Stimulated activated naive B cell treated with anti-CD40 and anti-IgM and Interleukin-4, amounts not matched to agents 10 μg/mL and 1 μg/mL and 100 μg/mL, for 72 hours (primary cell): ENCODE measurements at regions not wholly inside any gene's neighbourhood (a gene's known extent, or its start where the extent isn't known, plus 50 kb on each side); places are given as distances from the start of the nearest gene placed in this dataset.
"Not testable (repeated sequence)": the region's sequence is repeated elsewhere in the genome, so short reads cannot be mapped to it uniquely, and the experiment has no call there.

Source experiments
- ATAC-seq, 2 donors: fragments of 150-1000 bp; cut with Tn5 transposase; replicated peaks; 2 replicates each; pipeline ENCODE4 v1.10.0; 2021; ENCODE audit warnings: moderate library complexity in 1 of 2
- DNase-seq: peaks from one replicate; pipeline ENCODE4 v3.0.0; 2021
- H3K27ac Mint-ChIP-seq: one replicate; pipeline ENCODE4 v1.8.0; 2022; ENCODE audit warnings: mild to moderate bottlenecking, mixed read lengths
- H3K27me3 Mint-ChIP-seq, 2 donors: one replicate each; pipeline ENCODE4 v1.8.0; 2022; ENCODE audit warnings: mixed read lengths in 2 of 2
- H3K36me3 Mint-ChIP-seq, 2 donors: one replicate each; pipeline ENCODE4 v1.8.0; 2022; ENCODE audit warnings: mixed read lengths in 2 of 2, mild to moderate bottlenecking in 1 of 2
- H3K4me1 Mint-ChIP-seq, 2 donors: one replicate each; pipeline ENCODE4 v1.8.0; 2022; ENCODE audit warnings: mixed read lengths in 2 of 2, mild to moderate bottlenecking in 1 of 2
- H3K4me3 Mint-ChIP-seq, 2 donors: one replicate each; pipeline ENCODE4 v1.8.0; 2022; ENCODE audit warnings: mild to moderate bottlenecking in 2 of 2, mixed read lengths in 2 of 2, moderate library complexity in 1 of 2
- H3K9me3 Mint-ChIP-seq, 2 donors: one replicate each; pipeline ENCODE4 v1.8.0; 2022; ENCODE audit warnings: mixed read lengths in 2 of 2, mild to moderate bottlenecking in 1 of 2

- Mint-ChIP-seq H3K4me1 (peaks cover 3 to 10% of the 10 kb centered on the region in 2 donors), H3K9me3 (peaks cover 7 to 9% of the 10 kb centered on the region in 2 donors), H3K27me3 (no peaks in the 10 kb centered on the region), H3K4me3 (no peak overlapping the region), H3K27ac (no peak overlapping the region), H3K36me3 (no peaks in the 10 kb centered on the region)
- DNase-seq (no peak), ATAC-seq (no peak)
These were observed 860.8 kb upstream of the ACVR2A start for GRCh38 chr2:146984014-146984413.

DNA sequence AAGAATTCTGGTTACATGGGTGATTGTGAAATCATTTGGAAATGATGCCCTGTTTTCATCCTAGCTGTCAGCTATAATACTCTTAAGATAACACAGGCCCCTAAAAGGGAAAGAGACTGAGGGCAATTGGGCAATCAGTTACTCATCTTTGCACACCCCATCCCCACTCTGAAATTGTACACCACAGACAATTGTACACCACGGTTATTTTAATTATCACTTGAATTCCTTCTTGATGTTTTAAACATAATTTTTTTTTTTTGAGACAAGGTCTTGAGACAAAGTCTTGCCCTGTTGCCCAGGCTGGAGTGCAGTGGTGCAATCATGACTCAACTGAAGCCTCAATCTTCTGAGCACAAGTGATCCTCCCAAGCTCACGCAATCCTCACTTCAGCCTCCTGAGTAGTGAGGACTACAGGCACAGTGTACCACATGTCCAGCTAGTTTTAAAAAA, 862.4 kb upstream of the ACVR2A start:
- no peak for ATAC-seq

GRCh38 chr2:146981921-146982320, 862.9 kb upstream of the ACVR2A start:
- ATAC-seq (no peak), DNase-seq (no peak)
- no peak overlapping the region for H3K27ac Mint-ChIP-seq
- no peaks in the 10 kb centered on the region for H3K36me3 Mint-ChIP-seq
- H3K9me3 Mint-ChIP-seq = peaks cover 8 to 9% of the 10 kb centered on the region in 2 donors
- no peaks in the 10 kb centered on the region for H3K27me3 Mint-ChIP-seq
- H3K4me3 Mint-ChIP-seq = no peak overlapping the region
- H3K4me1 Mint-ChIP-seq = peaks cover 3 to 10% of the 10 kb centered on the region in 2 donors

More for the DNA sequence above, 862.4 kb upstream of the ACVR2A start:
- no peaks in the 10 kb centered on the region for H3K27me3 Mint-ChIP-seq
- no peak overlapping the region for H3K27ac Mint-ChIP-seq
- peaks cover 8 to 9% of the 10 kb centered on the region in 2 donors for H3K9me3 Mint-ChIP-seq
- H3K4me1 Mint-ChIP-seq = peaks cover 3 to 10% of the 10 kb centered on the region in 2 donors
- DNase-seq = no peak
- no peaks in the 10 kb centered on the region for H3K36me3 Mint-ChIP-seq
- H3K4me3 Mint-ChIP-seq = no peak overlapping the region

DNA sequence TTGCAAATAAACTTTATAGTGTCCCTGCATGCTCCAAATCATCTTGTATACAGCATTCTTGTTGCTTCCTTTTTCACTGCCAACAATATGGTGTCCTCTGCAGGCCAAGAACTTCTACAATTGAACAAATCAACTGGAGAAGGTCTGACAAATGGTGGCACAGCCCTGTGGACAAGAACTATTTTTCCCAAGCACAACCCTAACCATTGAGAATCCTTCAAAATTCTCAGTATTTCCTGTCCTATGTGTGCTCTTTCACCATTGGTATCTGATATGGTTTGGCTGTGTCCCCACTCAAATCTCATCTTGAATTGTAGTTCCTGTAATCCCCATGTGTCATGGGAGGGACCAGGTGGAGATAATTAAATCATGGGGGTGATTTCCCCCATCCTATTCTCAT, 865.1 kb upstream of the ACVR2A start:
- no peak overlapping the region for H3K27ac Mint-ChIP-seq

GRCh38 chr2:146978577-146979555, 866.0 kb upstream of the ACVR2A start:
- Mint-ChIP-seq H3K9me3 (peaks cover 9 to 10% of the 10 kb centered on the region in 2 donors), H3K27ac (no peak overlapping the region), H3K36me3 (no peaks in the 10 kb centered on the region), H3K27me3 (no peaks in the 10 kb centered on the region), H3K4me1 (no peaks in the 10 kb centered on the region), H3K4me3 (no peak overlapping the region)
- no peak for DNase-seq
- no peak for ATAC-seq

More for the DNA sequence above, 865.1 kb upstream of the ACVR2A start:
- Mint-ChIP-seq H3K4me1 (no peaks in the 10 kb centered on the region), H3K36me3 (no peaks in the 10 kb centered on the region), H3K9me3 (peaks cover 9 to 10% of the 10 kb centered on the region in 2 donors), H3K27me3 (no peaks in the 10 kb centered on the region), H3K4me3 (no peak overlapping the region)
- DNase-seq = no peak
- no peak for ATAC-seq

GRCh38 chr2:146970981-146971380, 873.8 kb upstream of the ACVR2A start:
- not testable (repeated sequence) for H3K36me3 Mint-ChIP-seq, H3K4me1 Mint-ChIP-seq, H3K27me3 Mint-ChIP-seq, H3K4me3 Mint-ChIP-seq, DNase-seq, H3K27ac Mint-ChIP-seq, ATAC-seq
- H3K9me3 Mint-ChIP-seq = peaks cover 8 to 12% of the 10 kb centered on the region in 2 donors

DNA sequence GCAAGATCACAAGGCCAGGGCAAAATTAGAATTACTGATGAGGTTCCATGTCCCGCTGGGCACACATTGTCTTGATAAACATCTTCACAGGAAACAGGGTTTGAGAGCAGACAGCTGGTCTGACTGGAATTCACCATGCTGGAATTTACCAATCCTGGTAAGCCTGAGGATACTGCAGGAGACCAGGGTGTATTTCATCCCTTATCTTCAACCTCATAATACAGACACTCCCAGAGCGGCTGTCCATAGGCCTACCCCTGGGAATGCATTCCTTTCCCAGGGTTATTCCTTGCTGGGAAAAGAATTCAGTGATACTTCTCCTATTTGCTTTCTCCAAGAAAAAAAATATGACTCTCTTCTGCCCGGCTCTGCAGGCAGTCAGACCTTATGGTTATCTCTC, 875.1 kb upstream of the ACVR2A start:
- H3K4me3 Mint-ChIP-seq, ATAC-seq, H3K4me1 Mint-ChIP-seq, H3K36me3 Mint-ChIP-seq, H3K27me3 Mint-ChIP-seq, H3K27ac Mint-ChIP-seq, DNase-seq: not testable (repeated sequence)
- H3K9me3 Mint-ChIP-seq = peaks cover 8 to 11% of the 10 kb centered on the region in 2 donors

DNA sequence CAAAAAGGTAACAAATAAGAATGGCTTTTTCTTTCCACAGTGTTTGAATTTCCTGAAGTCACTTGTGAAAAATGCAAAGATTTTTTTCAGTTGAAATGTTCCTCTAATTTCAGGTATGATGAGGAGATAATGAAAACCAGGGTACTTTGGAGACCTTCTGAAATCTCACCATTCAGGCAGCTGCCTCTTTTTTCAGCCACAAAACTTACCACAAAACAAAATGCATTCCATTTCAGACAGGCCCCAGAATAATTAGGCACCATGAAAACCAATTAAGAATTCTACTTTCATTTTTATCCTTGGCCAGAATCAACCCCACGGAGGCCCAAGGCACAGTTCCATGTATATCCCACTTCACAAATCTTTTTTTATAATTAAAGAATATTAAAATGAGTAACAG, 880.3 kb upstream of the ACVR2A start:
- Mint-ChIP-seq H3K9me3 (peaks cover 4 to 7% of the 10 kb centered on the region in 2 donors), H3K4me3 (no peak overlapping the region), H3K4me1 (no peaks in the 10 kb centered on the region), H3K27ac (no peak overlapping the region), H3K27me3 (no peaks in the 10 kb centered on the region), H3K36me3 (no peaks in the 10 kb centered on the region)
- DNase-seq (no peak), ATAC-seq (no peak)

DNA sequence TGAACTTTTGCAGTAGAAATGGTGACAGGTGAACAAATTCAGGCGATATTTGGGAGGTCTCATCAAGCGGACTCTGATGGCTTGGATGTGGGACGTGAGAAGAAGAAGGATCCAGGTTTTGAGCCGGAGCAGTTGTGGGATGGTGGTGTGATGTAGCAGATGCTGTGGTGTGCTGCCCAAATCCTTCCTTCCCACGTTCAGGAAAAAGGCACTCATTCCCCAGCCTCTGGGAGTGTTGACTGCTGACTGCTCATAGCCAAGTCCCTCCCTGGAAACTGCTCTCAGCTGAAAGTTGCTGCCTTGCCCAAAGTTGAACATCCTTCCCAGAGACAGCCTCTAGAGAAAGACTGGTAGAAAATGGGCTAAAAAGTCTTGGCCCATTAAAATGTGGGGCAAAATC, 890.3 kb upstream of the ACVR2A start:
- no peak for ATAC-seq
- Mint-ChIP-seq H3K36me3 (no peaks in the 10 kb centered on the region), H3K27ac (no peak overlapping the region), H3K4me3 (no peak overlapping the region), H3K27me3 (no peaks in the 10 kb centered on the region), H3K4me1 (no peaks in the 10 kb centered on the region), H3K9me3 (peaks cover 0 to 3% of the 10 kb centered on the region in 2 donors)
- no peak for DNase-seq

DNA sequence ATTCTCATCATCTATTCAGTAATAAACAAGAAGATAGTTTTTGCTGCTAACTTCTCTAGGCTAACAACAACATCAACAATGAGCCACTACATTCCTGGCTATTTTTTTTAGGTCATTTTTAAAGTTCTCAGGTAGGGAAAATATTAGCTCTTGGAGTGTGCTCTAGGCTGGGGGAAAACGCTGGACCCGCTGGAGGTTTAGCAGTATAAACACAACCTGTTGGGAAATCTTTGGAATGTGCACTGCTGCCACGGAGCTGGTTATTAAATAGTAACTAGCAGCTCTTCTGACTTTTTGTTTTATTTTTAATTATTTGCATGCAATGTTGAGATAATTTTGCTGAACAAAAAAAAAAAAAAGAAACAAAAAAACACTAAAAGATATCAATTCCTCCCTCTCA, 892.1 kb upstream of the ACVR2A start:
- ATAC-seq = no peak

GRCh38 chr2:146950911-146951310, 893.9 kb upstream of the ACVR2A start:
- Mint-ChIP-seq H3K9me3 (no peaks in the 10 kb centered on the region), H3K36me3 (no peaks in the 10 kb centered on the region), H3K27me3 (no peaks in the 10 kb centered on the region), H3K4me3 (no peak overlapping the region), H3K4me1 (no peaks in the 10 kb centered on the region), H3K27ac (no peak overlapping the region)
- no peak for ATAC-seq
- no peak for DNase-seq

More for the DNA sequence above, 892.1 kb upstream of the ACVR2A start:
- no peak overlapping the region for H3K4me3 Mint-ChIP-seq
- H3K27ac Mint-ChIP-seq = no peak overlapping the region
- no peaks in the 10 kb centered on the region for H3K36me3 Mint-ChIP-seq
- H3K27me3 Mint-ChIP-seq = no peaks in the 10 kb centered on the region
- H3K4me1 Mint-ChIP-seq = no peaks in the 10 kb centered on the region
- no peak for DNase-seq
- H3K9me3 Mint-ChIP-seq = peaks cover 0 to 3% of the 10 kb centered on the region in 2 donors

GRCh38 chr2:146950361-146950760, 894.5 kb upstream of the ACVR2A start:
- no peak for ATAC-seq
- no peaks in the 10 kb centered on the region for H3K9me3 Mint-ChIP-seq
- no peaks in the 10 kb centered on the region for H3K27me3 Mint-ChIP-seq

GRCh38 chr2:146949400-146949799, 895.4 kb upstream of the ACVR2A start:
- H3K36me3 Mint-ChIP-seq = no peaks in the 10 kb centered on the region
- H3K9me3 Mint-ChIP-seq = no peaks in the 10 kb centered on the region
- no peaks in the 10 kb centered on the region for H3K4me1 Mint-ChIP-seq
- no peak overlapping the region for H3K4me3 Mint-ChIP-seq
- ATAC-seq = no peak
- no peak for DNase-seq
- no peaks in the 10 kb centered on the region for H3K27me3 Mint-ChIP-seq
- no peak overlapping the region for H3K27ac Mint-ChIP-seq

More at GRCh38 chr2:146950361-146950760, 894.5 kb upstream of the ACVR2A start:
- no peaks in the 10 kb centered on the region for H3K4me1 Mint-ChIP-seq
- H3K36me3 Mint-ChIP-seq = no peaks in the 10 kb centered on the region
- no peak overlapping the region for H3K4me3 Mint-ChIP-seq
- DNase-seq = no peak
- H3K27ac Mint-ChIP-seq = no peak overlapping the region

- no peaks in the 10 kb centered on the region for H3K9me3 Mint-ChIP-seq
- H3K4me1 Mint-ChIP-seq = no peaks in the 10 kb centered on the region
- H3K36me3 Mint-ChIP-seq = no peaks in the 10 kb centered on the region
- no peaks in the 10 kb centered on the region for H3K27me3 Mint-ChIP-seq
- H3K27ac Mint-ChIP-seq = no peak overlapping the region
- no peak for ATAC-seq
- H3K4me3 Mint-ChIP-seq = no peak overlapping the region
- DNase-seq = no peak
These were observed 900.2 kb upstream of the ACVR2A start for GRCh38 chr2:146944601-146945000.
